ENCODE measurements at regions not wholly inside any gene's neighbourhood (a gene's known extent, or its start where the extent isn't known, plus 50 kb on each side); places are given as distances from the start of the nearest gene placed in this dataset.

DNA sequence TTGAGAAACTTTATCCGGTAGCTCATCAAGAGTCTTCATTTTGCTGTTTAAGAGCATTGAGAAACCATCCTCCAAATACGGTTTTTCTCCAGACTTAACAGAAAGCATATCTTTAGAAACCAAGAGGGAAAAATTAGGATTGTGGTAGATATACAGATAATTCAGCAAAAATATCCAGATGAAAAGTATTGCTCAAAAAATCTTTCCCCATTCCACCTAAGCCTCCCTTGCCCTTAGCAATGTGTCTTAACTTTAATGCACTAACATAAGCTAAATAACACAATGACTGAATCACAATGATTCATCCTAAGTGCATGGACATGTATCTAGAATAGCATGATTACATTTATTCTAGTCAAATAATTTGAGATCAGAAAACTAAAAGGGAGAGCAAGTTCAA, 130.3 kb upstream of the TARS1 start:
- dilution Hi-C loops (cut with MboI; ENCODE audit: extremely low pct_ligation_motif_present, low sequenced_read_pairs) (no loop called here), intact Hi-C loops (cut with micrococcal nuclease) (no loop called here)
- H3K4me2 ChIP-seq (ENCODE audit: insufficient read depth, low read length): no peak overlapping the region
- H3K36me3 ChIP-seq (ENCODE audit: control insufficient read depth in 2 of 2, extremely low read depth in 1 of 2, insufficient read depth in 2 of 2, low read length in 2 of 2): no peaks in the 10 kb centered on the region
- no peaks in the 10 kb centered on the region for H3K27me3 ChIP-seq (ENCODE audit: control insufficient read depth in 2 of 2, insufficient read depth in 2 of 2, low read length in 2 of 2)
- no peaks in the 10 kb centered on the region for H3K79me2 ChIP-seq (ENCODE audit: control insufficient read depth, insufficient read depth, low read length)
- no peaks in the 10 kb centered on the region for H4K20me1 ChIP-seq (replicated peaks; ENCODE audit: control insufficient read depth, extremely low read depth, insufficient read depth, low read length)
- no peaks in the 10 kb centered on the region for H3K9me1 ChIP-seq (replicated peaks; ENCODE audit: control insufficient read depth, extremely low read depth, insufficient read depth, low read length)
- ChIA-PET CTCF (interaction anchor here (1.1 to 2.3 kb wide), 3 partner anchors 11 to 601 kb away, joined by 3 to 10 read pairs (median 3); no protein-coding TSS in a partner anchor), POLR2A (no interaction called here)
- TF ChIP-seq FOS (IDR thresholded peaks at IDR 0.05; ENCODE audit: borderline replicate concordance, insufficient read depth, low read length) (peak; percentile 28), GATA2 (IDR thresholded peaks at IDR 0.05; ENCODE audit: insufficient read depth, insufficient read length, low read depth, low read length) (no peak)
- no peak overlapping the region for H3K4me3 ChIP-seq (replicated peaks in 1 of 3; ENCODE audit: insufficient read depth in 1 of 3, low read depth in 1 of 3, low read length in 3 of 3)
- no peak overlapping the region for H3K9ac ChIP-seq (replicated peaks; ENCODE audit: extremely low read depth, insufficient read depth, low read length)
- DNase-seq (ENCODE audit: low read depth, low spot score) (no peak), FAIRE-seq (no peak)
- no peaks in the 10 kb centered on the region for H3K9me3 ChIP-seq (replicated peaks; ENCODE audit: control insufficient read depth, insufficient read depth, low read length)
- no peaks in the 10 kb centered on the region for H3K4me1 ChIP-seq (ENCODE audit: control insufficient read depth, extremely low read depth, insufficient read depth, low read length)
- no TSS peak for BruUV-seq (replicated peaks)
- no peak overlapping the region for H3K27ac ChIP-seq (ENCODE audit: insufficient read depth, low read depth, low read length)
- H2AFZ ChIP-seq (ENCODE audit: low read depth, low read length): no peak overlapping the region

DNA sequence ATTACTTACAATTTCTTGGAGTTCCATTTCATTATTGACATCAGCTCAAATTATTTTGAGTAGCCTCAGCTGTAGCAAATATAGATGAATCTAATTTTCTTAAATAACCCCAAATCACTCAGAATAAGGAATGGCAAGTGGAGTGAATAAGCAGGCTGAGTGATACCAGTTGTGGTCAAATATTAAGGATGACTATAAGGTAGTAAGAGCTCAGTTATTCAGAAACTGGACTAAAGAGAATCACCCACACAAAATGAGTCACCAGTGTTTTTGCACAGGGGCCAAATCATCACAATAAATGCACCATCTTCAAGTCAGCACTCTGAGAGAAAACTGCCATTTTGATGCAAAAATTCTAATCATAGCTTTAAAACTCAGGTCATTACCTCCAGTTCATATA, 128.9 kb upstream of the TARS1 start:
- no peak overlapping the region for H3K27ac ChIP-seq (ENCODE audit: insufficient read depth, low read depth, low read length)
- H3K4me2 ChIP-seq (ENCODE audit: insufficient read depth, low read length): no peak overlapping the region
- no peaks in the 10 kb centered on the region for H3K27me3 ChIP-seq (ENCODE audit: control insufficient read depth in 2 of 2, insufficient read depth in 2 of 2, low read length in 2 of 2)
- ChIA-PET CTCF (no interaction called here), POLR2A (no interaction called here)
- intact Hi-C loops (cut with micrococcal nuclease): no loop called here
- no TSS peak for BruUV-seq (replicated peaks)
- H3K36me3 ChIP-seq (ENCODE audit: control insufficient read depth in 2 of 2, extremely low read depth in 1 of 2, insufficient read depth in 2 of 2, low read length in 2 of 2): no peaks in the 10 kb centered on the region
- H3K9ac ChIP-seq (replicated peaks; ENCODE audit: extremely low read depth, insufficient read depth, low read length): no peak overlapping the region
- H3K79me2 ChIP-seq (ENCODE audit: control insufficient read depth, insufficient read depth, low read length): no peaks in the 10 kb centered on the region
- dilution Hi-C loops (cut with MboI; ENCODE audit: extremely low pct_ligation_motif_present, low sequenced_read_pairs): no loop called here
- no peak overlapping the region for H3K4me3 ChIP-seq (replicated peaks in 1 of 3; ENCODE audit: insufficient read depth in 1 of 3, low read depth in 1 of 3, low read length in 3 of 3)
- H3K4me1 ChIP-seq (ENCODE audit: control insufficient read depth, extremely low read depth, insufficient read depth, low read length): peaks cover 5% of the 10 kb centered on the region
- DNase-seq (ENCODE audit: low read depth, low spot score): peak; percentile 6
- no peak for FAIRE-seq
- TF ChIP-seq EZH2 (IDR thresholded peaks at IDR 0.05; ENCODE audit: borderline replicate concordance, low read depth, low read length, severe bottlenecking) (no peak), POLR2AphosphoS5 (IDR thresholded peaks at IDR 0.05; ENCODE audit: insufficient read depth, low read depth, low read length) (no peak), JUN (IDR thresholded peaks at IDR 0.05; ENCODE audit: borderline replicate concordance, insufficient read depth, insufficient read length, low read depth) (no peak), FOS (IDR thresholded peaks at IDR 0.05; ENCODE audit: borderline replicate concordance, insufficient read depth, low read length) (peak; percentile 55)
- H4K20me1 ChIP-seq (replicated peaks; ENCODE audit: control insufficient read depth, extremely low read depth, insufficient read depth, low read length): no peaks in the 10 kb centered on the region
- H3K9me1 ChIP-seq (replicated peaks; ENCODE audit: control insufficient read depth, extremely low read depth, insufficient read depth, low read length): no peaks in the 10 kb centered on the region
- H2AFZ ChIP-seq (ENCODE audit: low read depth, low read length): no peak overlapping the region
- H3K9me3 ChIP-seq (replicated peaks; ENCODE audit: control insufficient read depth, insufficient read depth, low read length): no peaks in the 10 kb centered on the region

Data from endothelial cell of umbilical vein (primary cell).